BLaER1 (cell line): ENCODE measurements at regions not wholly inside any gene's neighbourhood (a gene's known extent, or its start where the extent isn't known, plus 50 kb on each side); places are given as distances from the start of the nearest gene placed in this dataset.
A peak's percentile ranks its signal among the peaks of the same experiment; 100 is the strongest.

Source experiments
- H3K27ac ChIP-seq: shearing (Covaris generic); formaldehyde crosslinking; 2 replicates; pipeline ENCODE4 v1.8.1; 2022
- H3K27me3 ChIP-seq: shearing (Covaris generic); formaldehyde crosslinking; 2 replicates; pipeline ENCODE4 v1.8.1; 2022
- H3K36me3 ChIP-seq: shearing (Covaris generic); formaldehyde crosslinking; 2 replicates; pipeline ENCODE4 v1.8.1; 2022
- H3K4me1 ChIP-seq: shearing (Covaris generic); formaldehyde crosslinking; 2 replicates; pipeline ENCODE4 v1.8.1; 2022
- H3K4me2 ChIP-seq: shearing (Covaris generic); formaldehyde crosslinking; 2 replicates; pipeline ENCODE4 v1.8.1; 2022
- H3K4me3 ChIP-seq: shearing (Covaris generic); formaldehyde crosslinking; 2 replicates; pipeline ENCODE4 v1.8.1; 2022
- H3K9ac ChIP-seq: shearing (Covaris generic); formaldehyde crosslinking; 2 replicates; pipeline ENCODE4 v1.8.1; 2022
- H3K9me3 ChIP-seq: shearing (Covaris generic); formaldehyde crosslinking; 2 replicates; pipeline ENCODE4 v1.8.1; 2022
- H4K20me1 ChIP-seq: shearing (Covaris generic); formaldehyde crosslinking; 2 replicates; pipeline ENCODE4 v1.8.1; 2022
- Cebpa-rat ChIP-seq: shearing (Covaris generic); IDR thresholded peaks from 2 replicates; pipeline ENCODE4 v1.8.1; 2022

GRCh38 chr11:109071262-109071661 is 350.7 kb upstream of the C11orf87 start:
- Histone ChIP-seq H3K36me3 (no peaks in the 10 kb centered on the region), H3K27me3 (no peaks in the 10 kb centered on the region), H3K4me2 (no peak overlapping the region), H4K20me1 (no peaks in the 10 kb centered on the region), H3K9ac (no peak overlapping the region), H3K9me3 (no peaks in the 10 kb centered on the region), H3K4me3 (no peak overlapping the region), H3K27ac (no peak overlapping the region), H3K4me1 (no peaks in the 10 kb centered on the region)
- TF ChIP-seq Cebpa-rat, result no peak

DNA sequence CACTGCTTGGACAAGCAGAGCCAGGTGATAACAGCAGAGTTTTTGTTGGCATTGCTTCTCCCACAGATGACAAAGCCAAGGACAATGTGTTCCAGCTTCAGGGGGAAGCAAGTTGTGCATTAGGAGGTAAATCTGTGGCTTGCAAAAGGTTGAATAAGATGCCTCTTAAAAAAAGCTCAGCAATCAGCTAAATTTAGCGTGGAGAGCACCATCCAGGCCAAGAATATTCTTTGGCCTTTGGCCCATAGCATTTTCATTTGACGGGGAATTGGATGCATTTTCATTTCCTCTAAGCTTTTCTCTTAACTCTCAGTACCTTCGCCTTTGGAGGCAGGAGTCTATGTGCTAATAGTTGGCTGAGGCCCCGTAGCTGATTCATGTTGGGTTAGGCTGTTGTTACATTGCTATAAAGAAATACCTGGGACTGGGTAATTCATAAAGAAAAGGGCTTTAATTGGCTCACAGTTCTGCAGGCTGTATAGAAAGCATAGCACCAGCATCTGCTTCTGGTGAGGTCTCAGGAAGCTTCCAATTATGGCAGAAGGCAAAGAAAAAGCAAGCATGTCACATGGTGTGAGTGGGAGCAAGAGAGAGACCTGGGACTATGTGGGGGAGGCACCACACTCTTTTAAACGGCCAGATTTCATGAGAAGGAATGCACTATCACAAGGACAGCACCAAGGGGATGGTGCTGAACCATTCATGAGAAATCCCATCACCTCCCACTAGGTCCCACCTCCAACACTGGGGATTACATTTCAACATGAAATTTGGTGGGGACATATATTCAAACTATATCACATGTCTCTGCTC is 350.1 kb upstream of the C11orf87 start:
- no peak for TF ChIP-seq Cebpa-rat
- Histone ChIP-seq H3K4me3 (no peak overlapping the region), H3K4me2 (no peak overlapping the region), H3K36me3 (no peaks in the 10 kb centered on the region), H4K20me1 (no peaks in the 10 kb centered on the region), H3K9ac (no peak overlapping the region), H3K9me3 (no peaks in the 10 kb centered on the region), H3K4me1 (no peaks in the 10 kb centered on the region), H3K27me3 (no peaks in the 10 kb centered on the region), H3K27ac (no peak overlapping the region)

DNA sequence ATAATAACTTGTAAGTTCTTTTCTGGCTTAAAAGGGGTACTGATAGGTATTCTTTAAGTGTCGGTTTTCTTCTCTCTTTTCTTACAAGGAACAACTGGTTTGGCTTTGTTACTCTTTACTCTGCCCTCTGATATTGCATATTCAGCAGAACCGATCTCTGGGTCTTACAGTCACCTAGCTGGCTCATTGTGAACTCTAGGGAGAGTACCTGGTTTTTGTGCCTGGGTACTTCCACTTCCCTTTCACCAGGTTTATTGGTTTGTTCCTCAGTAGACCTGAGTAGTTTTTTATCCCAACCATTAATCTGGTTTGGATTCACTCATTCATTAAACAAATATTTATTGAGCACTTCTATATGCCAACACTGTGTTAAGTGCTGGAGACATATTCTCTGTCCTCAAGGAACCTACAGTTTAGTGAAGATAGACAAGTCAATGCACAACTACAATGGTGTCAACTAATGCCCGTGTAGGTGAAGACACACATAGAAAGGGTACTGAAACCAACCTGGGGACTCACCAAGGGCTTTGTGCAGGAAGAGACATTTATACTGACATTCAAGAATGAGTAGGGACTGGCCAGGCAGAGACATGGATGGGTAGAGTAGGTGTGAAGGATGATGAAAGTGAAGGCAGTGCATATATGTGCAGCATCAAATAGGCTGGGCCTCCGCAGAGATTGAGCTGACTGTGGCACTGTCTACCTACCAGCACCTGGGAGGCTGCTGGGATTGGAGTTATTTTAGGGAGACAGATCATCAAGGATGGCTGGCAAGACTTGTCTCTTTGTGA is 348.8 kb upstream of the C11orf87 start:
- no peak overlapping the region for H3K4me3 ChIP-seq
- H3K36me3 ChIP-seq, result no peaks in the 10 kb centered on the region
- no peaks in the 10 kb centered on the region for H4K20me1 ChIP-seq
- H3K9me3 ChIP-seq, result no peaks in the 10 kb centered on the region
- H3K4me1 ChIP-seq, result no peaks in the 10 kb centered on the region
- no peak overlapping the region for H3K27ac ChIP-seq
- no peak overlapping the region for H3K9ac ChIP-seq
- no peak for TF ChIP-seq Cebpa-rat
- no peaks in the 10 kb centered on the region for H3K27me3 ChIP-seq
- H3K4me2 ChIP-seq, result no peak overlapping the region

- TF ChIP-seq Cebpa-rat, result no peak
- Histone ChIP-seq H4K20me1 (no peaks in the 10 kb centered on the region), H3K9me3 (no peaks in the 10 kb centered on the region), H3K4me2 (no peak overlapping the region), H3K9ac (no peak overlapping the region), H3K4me1 (no peaks in the 10 kb centered on the region), H3K27ac (no peak overlapping the region), H3K36me3 (no peaks in the 10 kb centered on the region), H3K27me3 (no peaks in the 10 kb centered on the region), H3K4me3 (no peak overlapping the region)
These were observed 346.0 kb upstream of the C11orf87 start for GRCh38 chr11:109075976-109076375.

DNA sequence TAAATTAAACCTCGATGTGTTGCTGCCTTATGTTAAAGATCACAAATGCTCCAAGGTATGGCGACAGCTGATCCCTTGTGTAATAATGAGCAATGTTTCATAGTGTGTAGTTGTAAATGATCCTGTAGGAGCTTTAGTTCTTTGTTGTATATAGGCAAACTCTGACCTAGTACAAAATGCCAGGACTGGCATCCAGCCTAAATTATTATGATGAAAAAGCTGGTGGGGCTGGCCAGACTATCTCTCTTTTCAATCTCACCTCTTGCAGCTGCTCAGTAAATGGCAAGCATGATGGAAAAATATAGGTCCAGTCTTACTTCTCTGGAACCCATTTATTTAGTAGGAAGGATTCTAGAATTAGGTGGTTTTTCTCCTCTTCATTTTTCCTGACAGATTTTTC is 345.1 kb upstream of the C11orf87 start:
- Histone ChIP-seq H4K20me1 (no peaks in the 10 kb centered on the region), H3K27me3 (no peaks in the 10 kb centered on the region), H3K36me3 (no peaks in the 10 kb centered on the region), H3K27ac (no peak overlapping the region), H3K4me2 (no peak overlapping the region), H3K9ac (no peak overlapping the region), H3K9me3 (no peaks in the 10 kb centered on the region), H3K4me3 (no peak overlapping the region), H3K4me1 (no peaks in the 10 kb centered on the region)
- no peak for TF ChIP-seq Cebpa-rat

DNA sequence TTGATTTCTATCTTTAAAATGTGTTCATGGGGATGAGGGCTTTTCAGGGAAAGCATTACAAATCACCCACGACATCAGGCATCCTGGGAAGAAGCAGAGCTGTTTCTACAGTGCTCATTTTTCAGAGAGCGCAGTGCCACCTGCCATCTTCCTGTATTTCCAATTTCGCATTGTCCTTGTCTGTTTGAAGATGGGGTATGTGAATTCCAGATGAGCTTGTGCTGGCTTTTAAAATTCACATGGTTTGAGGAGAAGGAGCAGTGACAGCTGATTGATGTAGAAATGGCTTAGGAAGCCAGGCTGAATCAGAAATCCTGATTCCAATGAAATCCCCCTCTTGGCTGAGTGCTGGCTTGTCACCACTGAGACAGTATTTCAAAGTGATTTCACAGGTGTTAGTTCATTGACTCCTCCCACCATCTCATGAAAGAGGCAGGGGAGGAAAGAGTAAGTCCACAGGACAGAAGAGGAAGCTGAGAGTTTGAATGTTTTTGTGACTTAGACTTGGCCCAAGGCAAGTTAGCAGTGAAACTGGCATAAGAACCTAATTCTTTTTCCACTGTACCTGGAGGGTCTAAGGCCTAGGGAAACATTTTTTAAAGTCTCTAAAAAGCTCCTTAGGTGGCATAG is 344.6 kb upstream of the C11orf87 start:
- H3K27ac ChIP-seq, result no peak overlapping the region
- no peak for TF ChIP-seq Cebpa-rat

DNA sequence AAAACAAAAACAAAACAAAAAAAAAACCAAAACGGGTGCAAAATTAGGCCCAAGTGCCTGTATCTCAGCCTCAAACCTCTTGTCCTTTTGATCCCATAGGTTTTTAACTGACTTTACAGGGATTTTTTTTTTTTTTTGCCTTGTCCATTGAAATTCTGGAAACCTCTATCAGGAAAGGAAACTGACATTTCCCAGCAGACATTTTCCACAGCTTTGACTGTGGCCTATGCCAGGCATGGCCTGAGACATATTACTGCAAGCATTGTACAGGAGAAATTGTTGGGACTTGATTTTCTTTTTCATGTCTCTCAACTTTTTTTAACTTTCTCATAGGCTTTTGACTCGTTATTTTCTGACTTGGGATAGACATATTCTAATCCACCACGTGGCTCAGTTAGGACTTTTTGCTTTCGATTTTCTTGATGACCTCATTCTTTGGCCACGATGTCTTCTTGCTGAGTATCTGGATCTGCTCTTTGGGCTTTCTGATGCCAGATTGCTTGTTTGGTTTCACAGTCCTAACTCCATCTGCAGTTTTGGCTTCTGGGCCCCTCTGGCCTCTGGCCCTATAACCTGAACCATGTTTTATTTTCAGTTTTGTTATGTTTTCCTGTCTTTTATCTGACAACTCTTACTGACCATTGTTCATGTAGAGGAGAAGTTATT is 336.1 kb upstream of the C11orf87 start:
- H3K9me3 ChIP-seq, result peaks cover 4% of the 10 kb centered on the region; the same call in 1 of the 2 replicates
- H3K4me3 ChIP-seq, result no peak overlapping the region
- 0 out of 2 replicates have a peak overlapping the region, but pooled peaks have one; percentile 0 for H3K4me2 ChIP-seq
- H3K9ac ChIP-seq, result no peak overlapping the region
- no peaks in the 10 kb centered on the region for H3K36me3 ChIP-seq
- no peaks in the 10 kb centered on the region for H4K20me1 ChIP-seq
- TF ChIP-seq Cebpa-rat, result no peak
- no peaks in the 10 kb centered on the region for H3K27me3 ChIP-seq
- H3K4me1 ChIP-seq, result peaks cover 25% of the 10 kb centered on the region
- no peak overlapping the region for H3K27ac ChIP-seq

More for the DNA sequence above, 344.6 kb upstream of the C11orf87 start:
- H3K4me1 ChIP-seq, result no peaks in the 10 kb centered on the region
- no peak overlapping the region for H3K4me2 ChIP-seq
- no peaks in the 10 kb centered on the region for H3K36me3 ChIP-seq
- H4K20me1 ChIP-seq, result no peaks in the 10 kb centered on the region
- no peak overlapping the region for H3K4me3 ChIP-seq
- no peak overlapping the region for H3K9ac ChIP-seq
- H3K9me3 ChIP-seq, result no peaks in the 10 kb centered on the region
- H3K27me3 ChIP-seq, result no peaks in the 10 kb centered on the region

GRCh38 chr11:109086931-109087330 is 335.1 kb upstream of the C11orf87 start:
- Histone ChIP-seq H3K9me3 (peaks cover 4% of the 10 kb centered on the region; the same call in 1 of the 2 replicates), H3K9ac (no peak overlapping the region), H3K27me3 (no peaks in the 10 kb centered on the region), H3K4me1 (peaks cover 25% of the 10 kb centered on the region), H3K4me3 (no peak overlapping the region), H3K27ac (no peak overlapping the region), H3K36me3 (no peaks in the 10 kb centered on the region), H4K20me1 (no peaks in the 10 kb centered on the region), H3K4me2 (no peak overlapping the region)
- no peak for TF ChIP-seq Cebpa-rat

- Histone ChIP-seq H3K4me1 (peaks cover 25% of the 10 kb centered on the region), H4K20me1 (no peaks in the 10 kb centered on the region), H3K4me2 (peak overlapping the region; percentile 30), H3K27me3 (no peaks in the 10 kb centered on the region), H3K9me3 (peaks cover 4% of the 10 kb centered on the region; the same call in 1 of the 2 replicates), H3K4me3 (no peak overlapping the region), H3K9ac (no peak overlapping the region), H3K36me3 (no peaks in the 10 kb centered on the region), H3K27ac (no peak overlapping the region)
- TF ChIP-seq Cebpa-rat, result no peak
These were observed 333.9 kb upstream of the C11orf87 start for GRCh38 chr11:109088086-109088485.
